Upper lobe of right lung (tissue), 1 donor: ENCODE measurements at regions not wholly inside any gene's neighbourhood (a gene's known extent, or its start where the extent isn't known, plus 50 kb on each side); places are given as distances from the start of the nearest gene placed in this dataset.
A peak's percentile ranks its signal among the peaks of the same experiment; 100 is the strongest.

Source experiments
- ATAC-seq: fragments of 200-7000 bp; cut with Tn5 transposase; one replicate; pipeline ENCODE4 v1.9.1; 2020; ENCODE audit warnings: mild to moderate bottlenecking, moderate library complexity
- DNase-seq: peaks from one replicate; pipeline ENCODE4 v3.0.0-alpha.2; 2020
- H3K27ac ChIP-seq: fragments of 200-600 bp; one replicate; pipeline ENCODE4 v1.8.0; 2022
- H3K27me3 ChIP-seq: fragments of 200-600 bp; one replicate; pipeline ENCODE4 v1.8.0; 2022; ENCODE audit warnings: mild to moderate bottlenecking
- H3K36me3 ChIP-seq: fragments of 200-600 bp; one replicate; pipeline ENCODE4 v1.8.0; 2022
- H3K4me1 ChIP-seq: fragments of 200-600 bp; one replicate; pipeline ENCODE4 v1.8.0; 2022
- H3K4me3 ChIP-seq: fragments of 200-600 bp; one replicate; pipeline ENCODE4 v1.8.0; 2022; ENCODE audit warnings: mild to moderate bottlenecking
- H3K9me3 ChIP-seq: fragments of 200-600 bp; one replicate; pipeline ENCODE4 v1.8.0; 2022
- intact Hi-C: fragments of 100-400 bp; cut with DNase I; formaldehyde crosslinking; loops from one replicate; pipeline ENCODE4 v1.11.0; 2022
- TF ChIP-seq, protein P1 (sequence below): fragments of 200-600 bp; IDR thresholded peaks from one replicate; pipeline ENCODE4 v1.8.0; 2022; ENCODE audit warnings: antibody characterized with exemption
- donor health status: DM: no; HTN: yes; CAD: no; lungs with severe emphysema.

DNA sequence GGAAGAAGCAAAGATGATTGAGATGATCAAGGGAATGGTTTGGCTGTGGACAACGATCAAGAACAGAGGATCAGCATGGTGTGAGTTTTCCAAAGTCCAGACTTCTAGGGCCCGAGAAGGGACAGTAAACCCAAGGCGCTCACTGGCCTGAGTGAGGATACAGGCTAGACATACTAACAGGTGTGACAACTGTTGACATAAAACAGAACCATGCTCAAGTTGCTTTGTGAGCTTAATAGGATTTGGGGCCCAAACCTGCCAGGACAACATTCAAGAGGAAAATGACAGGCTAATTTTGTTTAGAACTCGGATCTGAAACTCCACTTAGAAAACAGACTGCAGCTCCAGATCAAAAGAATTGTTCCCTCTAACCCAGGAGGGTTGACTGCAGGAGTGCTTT is 68.1 kb upstream of the ACKR3 start:
- Histone ChIP-seq H3K4me3 (no peak overlapping the region), H3K27me3 (peaks cover 3% of the 10 kb centered on the region), H3K36me3 (no peaks in the 10 kb centered on the region), H3K4me1 (no peaks in the 10 kb centered on the region), H3K27ac (no peak overlapping the region), H3K9me3 (no peaks in the 10 kb centered on the region)
- DNase-seq (no peak), ATAC-seq (no peak)
- TF ChIP-seq, protein P1, sequence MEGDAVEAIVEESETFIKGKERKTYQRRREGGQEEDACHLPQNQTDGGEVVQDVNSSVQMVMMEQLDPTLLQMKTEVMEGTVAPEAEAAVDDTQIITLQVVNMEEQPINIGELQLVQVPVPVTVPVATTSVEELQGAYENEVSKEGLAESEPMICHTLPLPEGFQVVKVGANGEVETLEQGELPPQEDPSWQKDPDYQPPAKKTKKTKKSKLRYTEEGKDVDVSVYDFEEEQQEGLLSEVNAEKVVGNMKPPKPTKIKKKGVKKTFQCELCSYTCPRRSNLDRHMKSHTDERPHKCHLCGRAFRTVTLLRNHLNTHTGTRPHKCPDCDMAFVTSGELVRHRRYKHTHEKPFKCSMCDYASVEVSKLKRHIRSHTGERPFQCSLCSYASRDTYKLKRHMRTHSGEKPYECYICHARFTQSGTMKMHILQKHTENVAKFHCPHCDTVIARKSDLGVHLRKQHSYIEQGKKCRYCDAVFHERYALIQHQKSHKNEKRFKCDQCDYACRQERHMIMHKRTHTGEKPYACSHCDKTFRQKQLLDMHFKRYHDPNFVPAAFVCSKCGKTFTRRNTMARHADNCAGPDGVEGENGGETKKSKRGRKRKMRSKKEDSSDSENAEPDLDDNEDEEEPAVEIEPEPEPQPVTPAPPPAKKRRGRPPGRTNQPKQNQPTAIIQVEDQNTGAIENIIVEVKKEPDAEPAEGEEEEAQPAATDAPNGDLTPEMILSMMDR = no peak
- intact Hi-C loops = no loop called here

DNA sequence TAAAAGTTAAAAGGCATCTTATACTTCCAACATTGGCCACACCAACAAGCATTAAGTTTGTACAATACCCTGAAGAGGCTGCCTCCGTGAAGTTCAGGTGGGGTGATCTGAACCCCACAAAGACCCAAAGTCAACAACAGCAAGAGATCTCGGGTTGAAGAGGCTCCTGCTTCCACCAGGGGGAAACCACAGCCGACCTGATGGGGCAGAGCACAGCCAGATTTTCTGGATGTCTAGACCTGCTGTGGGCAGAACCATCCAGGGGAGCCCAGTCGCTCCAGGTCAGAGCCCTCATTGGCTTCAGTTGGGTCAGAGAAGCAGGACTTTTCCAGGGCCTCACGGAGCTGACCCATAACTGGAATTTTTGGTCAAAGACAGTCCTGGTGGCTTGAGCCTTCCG is 66.5 kb upstream of the ACKR3 start:
- H3K9me3 ChIP-seq = no peaks in the 10 kb centered on the region
- H3K27me3 ChIP-seq = peaks cover 12% of the 10 kb centered on the region
- DNase-seq = no peak
- intact Hi-C loops = no loop called here
- TF ChIP-seq, protein P1 = no peak
- no peak overlapping the region for H3K27ac ChIP-seq
- no peak overlapping the region for H3K4me3 ChIP-seq
- H3K36me3 ChIP-seq = no peaks in the 10 kb centered on the region
- no peak for ATAC-seq
- no peaks in the 10 kb centered on the region for H3K4me1 ChIP-seq

DNA sequence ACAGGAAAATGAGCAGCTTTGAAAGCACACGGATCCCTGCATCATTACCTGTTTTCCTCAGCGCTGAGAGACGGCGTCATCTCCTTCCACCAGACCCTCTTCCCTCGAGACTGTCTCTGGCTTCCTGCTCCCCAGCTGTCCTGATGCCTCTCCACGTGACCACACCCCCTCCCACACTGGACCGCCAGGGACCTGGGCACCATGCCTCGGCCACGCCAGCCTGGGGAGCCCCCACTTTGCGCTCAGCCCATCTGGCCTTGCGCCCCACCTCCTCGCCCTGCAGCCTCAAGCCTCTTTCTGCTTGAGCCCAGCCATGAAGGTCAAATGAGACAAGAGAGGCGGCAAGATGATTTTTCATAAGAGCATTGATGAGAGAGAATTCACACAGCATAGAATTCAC is 66.0 kb upstream of the ACKR3 start:
- DNase-seq (no peak), ATAC-seq (no peak)
- no peaks in the 10 kb centered on the region for H3K9me3 ChIP-seq
- no peaks in the 10 kb centered on the region for H3K36me3 ChIP-seq
- intact Hi-C loops = no loop called here
- no peak overlapping the region for H3K4me3 ChIP-seq
- H3K27ac ChIP-seq = no peak overlapping the region
- TF ChIP-seq, protein P1 = no peak
- H3K27me3 ChIP-seq = peaks cover 12% of the 10 kb centered on the region
- H3K4me1 ChIP-seq = no peaks in the 10 kb centered on the region

DNA sequence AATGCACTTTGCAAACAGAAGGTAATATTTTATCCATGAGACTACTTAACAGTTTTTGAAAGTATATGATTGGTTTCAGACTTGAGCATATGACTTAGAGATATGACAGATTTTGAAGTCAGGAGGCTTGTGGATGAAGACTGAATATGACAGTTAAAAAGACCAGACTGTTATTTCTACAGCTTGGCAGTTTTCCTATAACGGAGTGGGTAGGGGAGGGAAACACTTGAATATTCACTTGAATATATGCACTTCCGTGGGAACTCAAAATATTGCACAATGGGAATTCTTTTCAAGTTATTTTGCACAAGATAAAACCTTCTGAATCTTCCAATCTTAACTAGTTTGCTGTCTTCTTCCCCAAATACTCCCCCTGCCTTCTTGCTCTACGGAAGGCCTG is 64.6 kb upstream of the ACKR3 start:
- intact Hi-C loops = no loop called here
- DNase-seq (no peak), ATAC-seq (no peak)
- no peak overlapping the region for H3K4me3 ChIP-seq
- no peaks in the 10 kb centered on the region for H3K4me1 ChIP-seq
- TF ChIP-seq, protein P1 = no peak
- H3K9me3 ChIP-seq = no peaks in the 10 kb centered on the region
- H3K27ac ChIP-seq = no peak overlapping the region
- H3K27me3 ChIP-seq = peaks cover 12% of the 10 kb centered on the region
- no peaks in the 10 kb centered on the region for H3K36me3 ChIP-seq

DNA sequence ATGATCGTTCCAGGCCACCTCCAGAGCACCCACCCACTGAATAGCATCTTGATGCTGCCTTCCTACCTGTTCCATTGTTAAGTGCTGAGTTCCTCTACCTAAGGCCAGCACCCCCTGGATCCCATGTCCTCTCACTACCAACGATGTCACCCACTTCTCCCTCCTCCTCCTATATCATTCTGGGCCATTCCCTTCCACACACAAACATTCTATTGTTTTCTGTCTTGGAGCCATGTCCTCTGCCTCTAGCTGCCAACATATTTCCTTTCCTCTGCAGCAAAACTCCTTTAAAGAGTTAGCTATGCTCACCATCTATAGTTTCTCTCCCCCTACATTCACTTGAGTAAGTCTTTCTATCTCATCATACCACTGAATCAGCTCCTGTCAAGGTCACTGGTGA is 64.0 kb upstream of the ACKR3 start:
- no peak for ATAC-seq
- Histone ChIP-seq H3K36me3 (no peaks in the 10 kb centered on the region), H3K4me3 (no peak overlapping the region), H3K9me3 (no peaks in the 10 kb centered on the region), H3K4me1 (no peaks in the 10 kb centered on the region), H3K27ac (no peak overlapping the region), H3K27me3 (peaks cover 12% of the 10 kb centered on the region)
- TF ChIP-seq, protein P1 = no peak
- DNase-seq = no peak
- intact Hi-C loops = no loop called here

DNA sequence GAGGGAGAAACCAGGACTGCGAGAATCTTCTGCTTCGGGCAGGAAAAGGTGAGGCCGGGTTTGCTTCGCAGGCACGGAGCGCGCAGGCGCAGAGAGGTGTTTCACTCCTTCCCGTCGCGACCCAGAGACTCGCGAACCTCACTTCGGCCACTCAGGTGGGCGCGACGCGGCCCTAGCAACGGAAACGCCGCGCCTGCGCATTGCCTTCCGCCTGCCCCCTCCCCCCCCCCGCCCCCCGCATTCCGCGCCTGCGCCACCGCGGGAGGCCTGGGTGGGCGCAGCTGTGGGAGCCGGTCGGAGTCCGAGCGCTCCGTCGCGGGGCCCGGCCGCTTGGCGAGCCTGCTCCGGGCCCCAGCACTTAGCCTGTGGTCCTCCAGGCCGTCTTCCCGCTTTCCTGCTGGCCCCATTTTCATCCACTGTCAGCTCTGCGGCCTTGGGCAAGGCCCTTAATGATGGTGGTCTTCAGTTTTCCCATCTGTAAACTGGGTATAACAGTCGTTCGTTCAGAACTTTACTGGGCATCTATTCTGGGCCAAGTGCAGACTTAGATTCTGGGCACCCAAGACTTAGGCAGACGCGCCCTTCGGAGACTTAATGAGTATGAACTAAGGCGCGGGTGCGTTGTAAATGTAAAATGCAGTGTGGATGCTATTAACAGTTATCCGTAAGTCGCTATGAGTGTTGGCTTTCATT is 62.1 kb upstream of the ACKR3 start:
- H3K4me3 ChIP-seq = peak overlapping the region; percentile 48
- ATAC-seq = peak; percentile 81
- TF ChIP-seq, protein P1 = no peak

More for the DNA sequence above, 62.1 kb upstream of the ACKR3 start:
- peak; percentile 90 for DNase-seq
- Histone ChIP-seq H3K27me3 (peaks cover 12% of the 10 kb centered on the region), H3K36me3 (no peaks in the 10 kb centered on the region), H3K27ac (no peak overlapping the region), H3K9me3 (no peaks in the 10 kb centered on the region), H3K4me1 (no peaks in the 10 kb centered on the region)
- intact Hi-C loops = no loop called here
